H1 (cell line): ENCODE measurements at regions not wholly inside any gene's neighbourhood (a gene's known extent, or its start where the extent isn't known, plus 50 kb on each side); places are given as distances from the start of the nearest gene placed in this dataset.

Experiments used
- CTCF ChIA-PET: fragments of 300-600 bp; sonication (Branson Sonifier 250); formaldehyde crosslinking; loops from one replicate; lab custom pipeline; 2021; ENCODE audit not compliant: partially characterized antibody; lab: Charles Lee
- POLR2A ChIA-PET: fragments of 300-600 bp; sonication (Branson Sonifier 250); formaldehyde crosslinking; loops from one replicate; lab custom pipeline; 2021; ENCODE audit warnings: inconsistent platforms; ENCODE audit not compliant: partially characterized antibody; lab: Charles Lee
- DNase-seq, 2 experiments: peaks; one replicate each; pipeline versions ENCODE4 v3.0.0 to v3.0.0-alpha.2; 2010 to 2022; ENCODE audit warnings: low spot score in 2 of 2, low read depth in 1 of 2, mixed read lengths in 1 of 2
- FAIRE-seq: peaks from 2 replicates; lab custom pipeline; 2011; peaks lifted over from hg19 to GRCh38; lab: Jason Lieb, UNC
- H2AFZ ChIP-seq: 2 replicates; pipeline ENCODE4 v1.8.1; 2012; ENCODE audit warnings: low read length, inconsistent platforms
- H2AK5ac ChIP-seq: 2 replicates; pipeline ENCODE4 v1.6.1; 2013; ENCODE audit warnings: low read depth, low read length
- H2BK120ac ChIP-seq: replicated peaks from 2 replicates; pipeline ENCODE3; 2013; ENCODE audit warnings: low read depth, low read length, inconsistent platforms
- H2BK12ac ChIP-seq: 2 replicates; pipeline ENCODE4 v1.6.1; 2013; ENCODE audit warnings: low read depth, low read length
- H2BK15ac ChIP-seq: 2 replicates; pipeline ENCODE4 v1.6.1; 2013; ENCODE audit warnings: low read length
- H2BK20ac ChIP-seq: 2 replicates; pipeline ENCODE4 v1.6.1; 2013; ENCODE audit warnings: low read length
- H2BK5ac ChIP-seq: 2 replicates; pipeline ENCODE4 v1.6.1; 2013; ENCODE audit warnings: low read depth, low read length
- H3K14ac ChIP-seq: 2 replicates; pipeline ENCODE4 v1.6.1; 2013; ENCODE audit warnings: inconsistent platforms; ENCODE audit not compliant: insufficient read length
- H3K18ac ChIP-seq: 2 replicates; pipeline ENCODE4 v1.6.1; 2013; ENCODE audit warnings: low read length; ENCODE audit errors: extremely low read depth
- H3K23ac ChIP-seq: 2 replicates; pipeline ENCODE4 v1.6.1; 2013; ENCODE audit warnings: inconsistent platforms; ENCODE audit not compliant: insufficient read length
- H3K23me2 ChIP-seq: 2 replicates; pipeline ENCODE4 v1.6.1; 2013; ENCODE audit warnings: low read depth, low read length
- H3K27ac ChIP-seq: 2 replicates; pipeline ENCODE4 v1.6.1; 2011; ENCODE audit warnings: low read depth, low read length, inconsistent platforms
- H3K27me3 ChIP-seq, 4 experiments: replicated peaks in 1 of 4; 1 replicate in 1 of 4; 2 replicates in 3 of 4; pipeline versions ENCODE4 v1.6.1 to v1.8.1; 2011 to 2013; ENCODE audit warnings: low read length in 3 of 4, mild to moderate bottlenecking in 3 of 4, inconsistent platforms in 2 of 4, mixed read lengths in 2 of 4, moderate library complexity in 1 of 4; ENCODE audit not compliant: control insufficient read depth in 3 of 4, insufficient read depth in 3 of 4; ENCODE audit errors: extremely low read depth in 1 of 4
- H3K36me3 ChIP-seq, 4 experiments: 2 replicates each; pipeline versions ENCODE4 v1.6.1 to v1.8.1; 2011 to 2013; ENCODE audit warnings: mild to moderate bottlenecking in 4 of 4, low read length in 3 of 4, moderate library complexity in 2 of 4, control low read depth in 1 of 4, inconsistent platforms in 1 of 4; ENCODE audit not compliant: insufficient read depth in 4 of 4, control insufficient read depth in 2 of 4
- H3K4ac ChIP-seq: replicated peaks from 2 replicates; pipeline ENCODE3; 2013; ENCODE audit warnings: low read length, low read depth, mixed read lengths, inconsistent platforms; ENCODE audit not compliant: insufficient read length
- H3K4me1 ChIP-seq, 4 experiments: replicated peaks in 1 of 4; 1 replicate in 1 of 4; 2 replicates in 3 of 4; pipeline versions ENCODE4 v1.6.1 to v1.8.1; 2011 to 2013; ENCODE audit warnings: low read length in 3 of 4, inconsistent platforms in 2 of 4, mixed read lengths in 1 of 4; ENCODE audit not compliant: insufficient read depth in 4 of 4, control insufficient read depth in 3 of 4
- H3K4me2 ChIP-seq, 2 experiments: 2 replicates each; pipeline versions ENCODE4 v1.6.1 to v1.8.1; 2011 to 2013; ENCODE audit warnings: low read depth in 2 of 2, low read length in 2 of 2, control low read depth in 1 of 2, inconsistent platforms in 1 of 2, mild to moderate bottlenecking in 1 of 2; ENCODE audit not compliant: insufficient read depth in 1 of 2
- H3K4me3 ChIP-seq, 4 experiments: fragments of 200-600, 300-600 bp in 1 of 4; sonication (generic), shearing (Covaris generic), sonication (Bioruptor Twin) in 1 of 4; 2 replicates each; pipeline versions ENCODE4 v1.5.1 to v1.8.1; 2011 to 2016; ENCODE audit warnings: low read length in 4 of 4, low read depth in 3 of 4, control low read depth in 2 of 4, inconsistent platforms in 2 of 4, mild to moderate bottlenecking in 2 of 4, mixed read lengths in 1 of 4, moderate library complexity in 1 of 4; ENCODE audit not compliant: insufficient read depth in 2 of 4; ENCODE audit errors: extremely low read depth in 1 of 4
- H3K56ac ChIP-seq: replicated peaks from 2 replicates; pipeline ENCODE3; 2013; ENCODE audit warnings: low read depth, mild to moderate bottlenecking, mixed read lengths, low read length, inconsistent platforms; ENCODE audit not compliant: insufficient read length
- H3K79me1 ChIP-seq: 2 replicates; pipeline ENCODE4 v1.6.1; 2013; ENCODE audit warnings: low read depth, low read length, control low read depth
- H3K79me2 ChIP-seq, 2 experiments: 2 replicates each; pipeline versions ENCODE4 v1.6.1 to v1.8.1; 2012 to 2013; ENCODE audit warnings: low read length in 2 of 2, mild to moderate bottlenecking in 2 of 2, inconsistent platforms in 1 of 2; ENCODE audit not compliant: insufficient read depth in 2 of 2, control insufficient read depth in 1 of 2
- H3K9ac ChIP-seq, 4 experiments: replicated peaks in 1 of 4; 1 replicate in 1 of 4; 2 replicates in 3 of 4; pipeline versions ENCODE4 v1.6.1 to v1.8.1; 2011 to 2013; ENCODE audit warnings: low read depth in 3 of 4, low read length in 3 of 4, control low read depth in 2 of 4, mild to moderate bottlenecking in 2 of 4, moderate library complexity in 2 of 4, inconsistent platforms in 1 of 4; ENCODE audit errors: extremely low read depth in 1 of 4
- H3K9me3 ChIP-seq, 2 experiments: 2 replicates each; pipeline versions ENCODE4 v1.6.1 to v1.8.1; 2012 to 2013; ENCODE audit warnings: mild to moderate bottlenecking in 2 of 2, moderate library complexity in 2 of 2, control low read depth in 1 of 2, inconsistent platforms in 1 of 2, low read depth in 1 of 2, low read length in 1 of 2, mixed read lengths in 1 of 2; ENCODE audit not compliant: insufficient read depth in 2 of 2
- H4K20me1 ChIP-seq, 2 experiments: replicated peaks in 1 of 2; 2 replicates each; pipeline versions ENCODE3 to v1.8.1; 2011 to 2013; ENCODE audit warnings: inconsistent platforms in 2 of 2, low read length in 2 of 2, mild to moderate bottlenecking in 1 of 2; ENCODE audit not compliant: insufficient read depth in 2 of 2, control insufficient read depth in 1 of 2
- H4K5ac ChIP-seq: 2 replicates; pipeline ENCODE4 v1.6.1; 2013; ENCODE audit warnings: low read length, low read depth, mixed read lengths, inconsistent platforms; ENCODE audit not compliant: insufficient read length
- H4K8ac ChIP-seq: 2 replicates; pipeline ENCODE4 v1.8.0; 2013; ENCODE audit warnings: mild to moderate bottlenecking, moderate library complexity, low read length, inconsistent platforms; ENCODE audit not compliant: insufficient read depth; ENCODE audit errors: extremely low read depth
- H4K91ac ChIP-seq: replicated peaks from 2 replicates; pipeline ENCODE3; 2013; ENCODE audit warnings: low read length, mixed read lengths, inconsistent platforms; ENCODE audit not compliant: insufficient read length
- ATF2 ChIP-seq: IDR thresholded peaks from 2 replicates; pipeline ENCODE4 v1.6.1; 2012; ENCODE audit warnings: low read length, inconsistent platforms
- BRCA1 ChIP-seq: IDR thresholded peaks from 2 replicates; pipeline ENCODE4 v1.6.1; 2012; ENCODE audit warnings: low read depth, low read length, improper control_type of control experiment
- CHD1 ChIP-seq: IDR thresholded peaks from 2 replicates; pipeline ENCODE4 v1.6.1; 2012; ENCODE audit warnings: low read depth, low read length, improper control_type of control experiment
- CREB1 ChIP-seq: IDR thresholded peaks from 2 replicates; pipeline ENCODE4 v1.6.1; 2012; ENCODE audit warnings: inconsistent platforms
- EP300 ChIP-seq, 2 experiments: IDR thresholded peaks; 1 replicate in 1 of 2; 2 replicates in 1 of 2; pipeline ENCODE4 v1.6.1; 2011 to 2012; ENCODE audit warnings: low read depth in 2 of 2, low read length in 2 of 2, mild to moderate bottlenecking in 2 of 2, borderline replicate concordance in 1 of 2, inconsistent platforms in 1 of 2, moderate library complexity in 1 of 2
- GABPA ChIP-seq: IDR thresholded peaks from 2 replicates; pipeline ENCODE4 v1.6.1; 2011; ENCODE audit warnings: mild to moderate bottlenecking, low read length, moderate library complexity, borderline replicate concordance; ENCODE audit not compliant: insufficient read depth
- JUND ChIP-seq: IDR thresholded peaks from 2 replicates; pipeline ENCODE4 v1.6.1; 2011; ENCODE audit warnings: mild to moderate bottlenecking, improper control_type of control experiment, low read length
- POLR2AphosphoS5 ChIP-seq: IDR thresholded peaks from 2 replicates; pipeline ENCODE4 v1.6.1; 2011; ENCODE audit warnings: low read depth, low read length
- RAD21 ChIP-seq, 2 experiments: IDR thresholded peaks in 1 of 2; conservative IDR thresholded peaks in 1 of 2; 2 replicates each; pipeline ENCODE4 v1.6.1; 2011; ENCODE audit warnings: low read depth in 2 of 2, low read length in 2 of 2, improper control_type of control experiment in 1 of 2, inconsistent platforms in 1 of 2, mild to moderate bottlenecking in 1 of 2, moderate library complexity in 1 of 2
- RFX5 ChIP-seq: IDR thresholded peaks from 2 replicates; pipeline ENCODE4 v1.6.1; 2011; ENCODE audit warnings: low read depth, low read length, improper control_type of control experiment, borderline replicate concordance
- SIRT6 ChIP-seq: IDR thresholded peaks from one replicate; pipeline ENCODE4 v1.7.1; 2012; ENCODE audit warnings: low read length, inconsistent platforms
- SP4 ChIP-seq: IDR thresholded peaks from 2 replicates; pipeline ENCODE4 v1.6.1; 2012; ENCODE audit warnings: low read length, inconsistent platforms
- SRF ChIP-seq: IDR thresholded peaks from 2 replicates; pipeline ENCODE4 v1.6.1; 2011; ENCODE audit warnings: mild to moderate bottlenecking, low read depth, low read length, moderate library complexity
- WGBS, 2 experiments: shearing (Covaris generic) in 1 of 2; methylation state at CpG; one replicate each; pipeline versions ENCODE4 v1.1.6 to v1.1.7; 2013 to 2015; ENCODE audit warnings: low lambda C conversion rate in 2 of 2, mixed read lengths in 2 of 2, inconsistent platforms in 1 of 2, low coverage in 1 of 2, missing lambda C conversion rate in 1 of 2; ENCODE audit not compliant: insufficient replicate concordance in 2 of 2, insufficient coverage in 1 of 2, insufficient read length in 1 of 2; ENCODE audit errors: extremely low coverage in 1 of 2, missing lambda C conversion rate in 1 of 2; 5-methylcytosine and 5-hydroxymethylcytosine counted together

- H3K18ac ChIP-seq: no peak overlapping the region
- H3K56ac ChIP-seq: no peak overlapping the region
- no peak for FAIRE-seq
- no peaks in the 10 kb centered on the region for H3K27me3 ChIP-seq
- no peaks in the 10 kb centered on the region for H3K9me3 ChIP-seq
- WGBS, 2 experiments: 86% methylated on average over 4 of the region's 4 CpGs; no CpG with 5 or more reads in 1 of the 2 experiments
- no peak overlapping the region for H3K14ac ChIP-seq
- no peak overlapping the region for H2BK15ac ChIP-seq
- H2BK120ac ChIP-seq: no peak overlapping the region
- no peak overlapping the region for H2AFZ ChIP-seq
- no peak for DNase-seq
- no peaks in the 10 kb centered on the region for H3K79me2 ChIP-seq
- no peak overlapping the region for H3K9ac ChIP-seq
- H3K4me2 ChIP-seq: no peak overlapping the region
- no peak overlapping the region for H2BK12ac ChIP-seq
- no peak overlapping the region for H2BK5ac ChIP-seq
- no peak overlapping the region for H3K27ac ChIP-seq
- H2BK20ac ChIP-seq: no peak overlapping the region
- no peak overlapping the region for H3K4me3 ChIP-seq
- ChIA-PET POLR2A (no interaction called here), CTCF (interaction anchor here (0.7 to 1.2 kb wide), 3 partner anchors 13 to 87 kb away, joined by 3 to 5 read pairs (median 3); no protein-coding TSS in a partner anchor)
- H4K5ac ChIP-seq: no peak overlapping the region
- H4K8ac ChIP-seq: no peak overlapping the region
- no peaks in the 10 kb centered on the region for H3K79me1 ChIP-seq
- H3K23ac ChIP-seq: no peak overlapping the region
- no peaks in the 10 kb centered on the region for H4K20me1 ChIP-seq
- H3K4me1 ChIP-seq: no peaks in the 10 kb centered on the region
- no peak overlapping the region for H4K91ac ChIP-seq
- no peak overlapping the region for H2AK5ac ChIP-seq
- no peaks in the 10 kb centered on the region for H3K36me3 ChIP-seq
- H3K23me2 ChIP-seq: no peaks in the 10 kb centered on the region
- no peak overlapping the region for H3K4ac ChIP-seq
- TF ChIP-seq SRF: no peak
- TF ChIP-seq POLR2AphosphoS5: no peak
- no peak for TF ChIP-seq JUND
- no peak for TF ChIP-seq ATF2
- no peak for TF ChIP-seq GABPA
- TF ChIP-seq CREB1: no peak
- TF ChIP-seq CHD1: no peak
- TF ChIP-seq SP4: no peak
- no peak for TF ChIP-seq BRCA1
- TF ChIP-seq RFX5: no peak
- TF ChIP-seq EP300 (IDR thresholded peaks at IDR 0.05; ENCODE audit: borderline replicate concordance in 1 of 2, low read depth in 2 of 2, low read length in 2 of 2): no peak
- no peak for TF ChIP-seq SIRT6
- TF ChIP-seq RAD21 (IDR thresholded peaks at IDR 0.05 in 1 of 2, conservative IDR thresholded peaks at IDR 0.05 in 1 of 2; ENCODE audit: low read depth in 2 of 2, low read length in 2 of 2): no peak
Observed at GRCh38 chr5:164345173-164345849, 839.9 kb downstream of the MAT2B start.
